ENCODE measurements at regions not wholly inside any gene's neighbourhood (a gene's known extent, or its start where the extent isn't known, plus 50 kb on each side); places are given as distances from the start of the nearest gene placed in this dataset.

DNA sequence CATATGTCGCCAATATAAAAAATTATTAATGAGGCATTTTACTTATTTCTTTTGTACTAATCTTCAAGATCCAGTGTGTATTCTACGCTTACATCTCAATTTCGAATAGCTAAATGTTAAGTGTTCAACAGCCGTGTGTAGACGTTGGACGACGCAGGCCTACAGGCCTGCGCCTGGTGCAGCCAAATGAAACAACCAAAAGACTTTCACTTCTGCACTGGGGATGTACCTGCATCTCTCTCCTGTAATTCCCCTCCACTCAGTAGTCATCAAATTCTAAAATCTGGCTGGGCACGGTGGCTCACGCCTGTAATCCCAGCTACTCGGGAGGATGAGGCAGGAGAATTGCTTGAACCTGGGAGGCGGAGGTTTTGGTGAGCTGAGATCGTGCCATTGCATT is 76.8 kb upstream of the HNRNPU start (continued):
- TF ChIP-seq, protein P1, sequence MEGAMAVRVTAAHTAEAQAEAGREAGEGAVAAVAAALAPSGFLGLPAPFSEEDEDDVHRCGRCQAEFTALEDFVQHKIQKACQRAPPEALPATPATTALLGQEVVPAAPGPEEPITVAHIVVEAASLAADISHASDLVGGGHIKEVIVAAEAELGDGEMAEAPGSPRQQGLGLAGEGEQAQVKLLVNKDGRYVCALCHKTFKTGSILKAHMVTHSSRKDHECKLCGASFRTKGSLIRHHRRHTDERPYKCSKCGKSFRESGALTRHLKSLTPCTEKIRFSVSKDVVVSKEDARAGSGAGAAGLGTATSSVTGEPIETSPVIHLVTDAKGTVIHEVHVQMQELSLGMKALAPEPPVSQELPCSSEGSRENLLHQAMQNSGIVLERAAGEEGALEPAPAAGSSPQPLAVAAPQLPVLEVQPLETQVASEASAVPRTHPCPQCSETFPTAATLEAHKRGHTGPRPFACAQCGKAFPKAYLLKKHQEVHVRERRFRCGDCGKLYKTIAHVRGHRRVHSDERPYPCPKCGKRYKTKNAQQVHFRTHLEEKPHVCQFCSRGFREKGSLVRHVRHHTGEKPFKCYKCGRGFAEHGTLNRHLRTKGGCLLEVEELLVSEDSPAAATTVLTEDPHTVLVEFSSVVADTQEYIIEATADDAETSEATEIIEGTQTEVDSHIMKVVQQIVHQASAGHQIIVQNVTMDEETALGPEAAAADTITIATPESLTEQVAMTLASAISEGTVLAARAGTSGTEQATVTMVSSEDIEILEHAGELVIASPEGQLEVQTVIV (IDR thresholded peaks at IDR 0.05; ENCODE audit: borderline replicate concordance, partially characterized antibody), result no peak
- TF ChIP-seq ATF7 (IDR thresholded peaks at IDR 0.05; ENCODE audit: low read depth) (peak; percentile 30; the same call in 1 of the 2 replicates), CREM (IDR thresholded peaks at IDR 0.05; ENCODE audit: low read depth) (peak; percentile 66; the same call in 1 of the 2 replicates), ZNF207 (IDR thresholded peaks at IDR 0.05; ENCODE audit: borderline replicate concordance) (no peak), POLR2AphosphoS5 (IDR thresholded peaks at IDR 0.05; ENCODE audit: low read length) (no peak), NFXL1 (IDR thresholded peaks at IDR 0.05; ENCODE audit: borderline replicate concordance) (no peak), SIX5 (IDR thresholded peaks at IDR 0.05; ENCODE audit: low read depth, low read length, severe bottlenecking) (no peak), YY1 (IDR thresholded peaks at IDR 0.05; ENCODE audit: low read depth, low read length) (no peak), ZNF274 (IDR thresholded peaks at IDR 0.05; ENCODE audit: insufficient read depth, insufficient read length) (no peak), EZH2 (IDR thresholded peaks at IDR 0.05; ENCODE audit: borderline replicate concordance, control insufficient read depth, low read depth, low read length) (no peak), JUND (IDR thresholded peaks at IDR 0.05; ENCODE audit: low read depth, low read length) (no peak), ETV6 (conservative IDR thresholded peaks at IDR 0.05 in 1 of 2, IDR thresholded peaks at IDR 0.05 in 1 of 2; ENCODE audit: borderline replicate concordance in 1 of 2, low read depth in 1 of 2) (no peak), SREBF2 (IDR thresholded peaks at IDR 0.05; ENCODE audit: low read length) (no peak), SRF (IDR thresholded peaks at IDR 0.05; ENCODE audit: low read depth in 2 of 2, low read length in 2 of 2) (no peak), NBN (IDR thresholded peaks at IDR 0.05) (no peak), SPI1 (IDR thresholded peaks at IDR 0.05; ENCODE audit: borderline replicate concordance, insufficient read depth, low read depth, low read length) (peak; percentile 95), MTA2 (IDR thresholded peaks at IDR 0.05; ENCODE audit: low read depth) (peak; percentile 16; the same call in 1 of the 2 replicates), TBL1XR1 (IDR thresholded peaks at IDR 0.05; ENCODE audit: low read depth, low read length) (no peak), ZNF24 (IDR thresholded peaks at IDR 0.05) (no peak)
- TF ChIP-seq, protein P2, sequence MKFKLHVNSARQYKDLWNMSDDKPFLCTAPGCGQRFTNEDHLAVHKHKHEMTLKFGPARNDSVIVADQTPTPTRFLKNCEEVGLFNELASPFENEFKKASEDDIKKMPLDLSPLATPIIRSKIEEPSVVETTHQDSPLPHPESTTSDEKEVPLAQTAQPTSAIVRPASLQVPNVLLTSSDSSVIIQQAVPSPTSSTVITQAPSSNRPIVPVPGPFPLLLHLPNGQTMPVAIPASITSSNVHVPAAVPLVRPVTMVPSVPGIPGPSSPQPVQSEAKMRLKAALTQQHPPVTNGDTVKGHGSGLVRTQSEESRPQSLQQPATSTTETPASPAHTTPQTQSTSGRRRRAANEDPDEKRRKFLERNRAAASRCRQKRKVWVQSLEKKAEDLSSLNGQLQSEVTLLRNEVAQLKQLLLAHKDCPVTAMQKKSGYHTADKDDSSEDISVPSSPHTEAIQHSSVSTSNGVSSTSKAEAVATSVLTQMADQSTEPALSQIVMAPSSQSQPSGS (IDR thresholded peaks at IDR 0.05; ENCODE audit: low read length), result peak; percentile 45; the same call in 1 of the 2 replicates
- TF ChIP-seq, protein P3, sequence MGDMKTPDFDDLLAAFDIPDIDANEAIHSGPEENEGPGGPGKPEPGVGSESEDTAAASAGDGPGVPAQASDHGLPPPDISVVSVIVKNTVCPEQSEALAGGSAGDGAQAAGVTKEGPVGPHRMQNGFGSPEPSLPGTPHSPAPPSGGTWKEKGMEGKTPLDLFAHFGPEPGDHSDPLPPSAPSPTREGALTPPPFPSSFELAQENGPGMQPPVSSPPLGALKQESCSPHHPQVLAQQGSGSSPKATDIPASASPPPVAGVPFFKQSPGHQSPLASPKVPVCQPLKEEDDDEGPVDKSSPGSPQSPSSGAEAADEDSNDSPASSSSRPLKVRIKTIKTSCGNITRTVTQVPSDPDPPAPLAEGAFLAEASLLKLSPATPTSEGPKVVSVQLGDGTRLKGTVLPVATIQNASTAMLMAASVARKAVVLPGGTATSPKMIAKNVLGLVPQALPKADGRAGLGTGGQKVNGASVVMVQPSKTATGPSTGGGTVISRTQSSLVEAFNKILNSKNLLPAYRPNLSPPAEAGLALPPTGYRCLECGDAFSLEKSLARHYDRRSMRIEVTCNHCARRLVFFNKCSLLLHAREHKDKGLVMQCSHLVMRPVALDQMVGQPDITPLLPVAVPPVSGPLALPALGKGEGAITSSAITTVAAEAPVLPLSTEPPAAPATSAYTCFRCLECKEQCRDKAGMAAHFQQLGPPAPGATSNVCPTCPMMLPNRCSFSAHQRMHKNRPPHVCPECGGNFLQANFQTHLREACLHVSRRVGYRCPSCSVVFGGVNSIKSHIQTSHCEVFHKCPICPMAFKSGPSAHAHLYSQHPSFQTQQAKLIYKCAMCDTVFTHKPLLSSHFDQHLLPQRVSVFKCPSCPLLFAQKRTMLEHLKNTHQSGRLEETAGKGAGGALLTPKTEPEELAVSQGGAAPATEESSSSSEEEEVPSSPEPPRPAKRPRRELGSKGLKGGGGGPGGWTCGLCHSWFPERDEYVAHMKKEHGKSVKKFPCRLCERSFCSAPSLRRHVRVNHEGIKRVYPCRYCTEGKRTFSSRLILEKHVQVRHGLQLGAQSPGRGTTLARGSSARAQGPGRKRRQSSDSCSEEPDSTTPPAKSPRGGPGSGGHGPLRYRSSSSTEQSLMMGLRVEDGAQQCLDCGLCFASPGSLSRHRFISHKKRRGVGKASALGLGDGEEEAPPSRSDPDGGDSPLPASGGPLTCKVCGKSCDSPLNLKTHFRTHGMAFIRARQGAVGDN (IDR thresholded peaks at IDR 0.05), result peak; percentile 67
- TF ChIP-seq, protein P4, sequence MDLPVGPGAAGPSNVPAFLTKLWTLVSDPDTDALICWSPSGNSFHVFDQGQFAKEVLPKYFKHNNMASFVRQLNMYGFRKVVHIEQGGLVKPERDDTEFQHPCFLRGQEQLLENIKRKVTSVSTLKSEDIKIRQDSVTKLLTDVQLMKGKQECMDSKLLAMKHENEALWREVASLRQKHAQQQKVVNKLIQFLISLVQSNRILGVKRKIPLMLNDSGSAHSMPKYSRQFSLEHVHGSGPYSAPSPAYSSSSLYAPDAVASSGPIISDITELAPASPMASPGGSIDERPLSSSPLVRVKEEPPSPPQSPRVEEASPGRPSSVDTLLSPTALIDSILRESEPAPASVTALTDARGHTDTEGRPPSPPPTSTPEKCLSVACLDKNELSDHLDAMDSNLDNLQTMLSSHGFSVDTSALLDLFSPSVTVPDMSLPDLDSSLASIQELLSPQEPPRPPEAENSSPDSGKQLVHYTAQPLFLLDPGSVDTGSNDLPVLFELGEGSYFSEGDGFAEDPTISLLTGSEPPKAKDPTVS (IDR thresholded peaks at IDR 0.05; ENCODE audit: low read depth, low read length), result no peak
